Liver (tissue), 3 donors: ENCODE measurements at regions not wholly inside any gene's neighbourhood (a gene's known extent, or its start where the extent isn't known, plus 50 kb on each side); places are given as distances from the start of the nearest gene placed in this dataset.

Experiments
- CTCF ChIP-seq: fragments of 150-350 bp; IDR thresholded peaks from 2 replicates; pipeline ENCODE4 v1.5.1; 2017; ENCODE audit warnings: improper control_type of control experiment, low read depth, low read length; ENCODE audit not compliant: missing input control
- FOXA1 ChIP-seq: IDR thresholded peaks from 2 replicates; pipeline ENCODE4 v1.6.1; 2016; ENCODE audit warnings: antibody characterized with exemption
- HNF4G ChIP-seq: IDR thresholded peaks from 2 replicates; pipeline ENCODE4 v1.6.1; 2016; ENCODE audit warnings: antibody characterized with exemption
- REST ChIP-seq: IDR thresholded peaks from 2 replicates; pipeline ENCODE4 v1.6.1; 2016; ENCODE audit warnings: antibody characterized with exemption, mild to moderate bottlenecking
- RXRA ChIP-seq, 2 donors: IDR thresholded peaks; 2 replicates each; pipeline ENCODE4 v1.6.1; 2017 to 2018; ENCODE audit warnings: antibody characterized with exemption in 2 of 2, mild to moderate bottlenecking in 1 of 2
- TAF1 ChIP-seq: conservative IDR thresholded peaks from 2 replicates; pipeline ENCODE4 v1.6.1; 2016; ENCODE audit warnings: antibody characterized with exemption, mild to moderate bottlenecking
- YY1 ChIP-seq: IDR thresholded peaks from 2 replicates; pipeline ENCODE4 v1.6.1; 2016; ENCODE audit warnings: antibody characterized with exemption, mild to moderate bottlenecking
- ZBTB33 ChIP-seq: IDR thresholded peaks from 2 replicates; pipeline ENCODE4 v1.6.1; 2016; ENCODE audit warnings: antibody characterized with exemption
- donor health status: healthy.
- donor health status: healthy.

GRCh38 chr10:62699148-62699547, 105.4 kb upstream of the ADO start:
- TF ChIP-seq CTCF (no peak), TAF1 (no peak), FOXA1 (no peak), HNF4G (no peak), YY1 (no peak), RXRA (IDR thresholded peaks at IDR 0.05) (no peak), REST (no peak), ZBTB33 (no peak)
